HUES64 (cell line): ENCODE measurements at regions not wholly inside any gene's neighbourhood (a gene's known extent, or its start where the extent isn't known, plus 50 kb on each side); places are given as distances from the start of the nearest gene placed in this dataset.

Experiments used
- H3K27ac ChIP-seq: 2 replicates; pipeline ENCODE4 v1.7.0; 2013; ENCODE audit warnings: low read depth, low read length, inconsistent platforms
- H3K27me3 ChIP-seq: 2 replicates; pipeline ENCODE4 v1.6.1; 2013; ENCODE audit warnings: mild to moderate bottlenecking, low read length; ENCODE audit not compliant: insufficient read depth
- H3K36me3 ChIP-seq: 2 replicates; pipeline ENCODE4 v1.6.1; 2013; ENCODE audit warnings: mild to moderate bottlenecking, low read length; ENCODE audit not compliant: insufficient read depth
- H3K4me1 ChIP-seq: 2 replicates; pipeline ENCODE4 v1.6.1; 2013; ENCODE audit warnings: mild to moderate bottlenecking, low read length, moderate library complexity; ENCODE audit not compliant: insufficient read depth
- H3K4me3 ChIP-seq: 2 replicates; pipeline ENCODE4 v1.5.1; 2013; ENCODE audit warnings: mild to moderate bottlenecking, low read length, moderate library complexity
- H3K9ac ChIP-seq: 2 replicates; pipeline ENCODE4 v1.6.1; 2013; ENCODE audit warnings: mild to moderate bottlenecking, low read depth, low read length
- H3K9me3 ChIP-seq: 2 replicates; pipeline ENCODE4 v1.6.1; 2013; ENCODE audit warnings: low read depth, low read length; ENCODE audit not compliant: insufficient read depth
- WGBS: fragments of 150-250, 120-280 bp; methylation state at CpG from one replicate; pipeline ENCODE4 v1.1.7; 2013; ENCODE audit warnings: missing lambda C conversion rate; 5-methylcytosine and 5-hydroxymethylcytosine counted together

DNA sequence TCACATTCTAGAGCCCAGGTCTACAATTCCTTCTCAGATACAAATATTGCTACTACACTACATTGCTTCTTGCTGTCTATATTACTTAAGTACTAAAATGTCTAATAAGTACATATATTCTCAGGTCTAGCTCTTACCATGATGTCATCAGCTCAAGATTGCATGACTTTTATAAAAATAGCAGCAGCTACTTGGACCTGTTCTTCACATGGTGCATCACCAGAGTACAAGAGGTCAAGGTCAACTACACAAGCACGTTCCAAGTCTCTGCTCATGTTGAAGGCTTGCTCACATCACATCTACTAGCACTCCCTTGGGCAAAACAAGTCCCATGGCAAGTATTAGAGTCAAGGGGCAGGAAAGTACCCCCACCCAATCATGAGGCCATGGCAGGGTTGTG lies 465.6 kb downstream of the MED13L start:
- Histone ChIP-seq H3K9me3 (0 out of 2 replicates have a peak, but pooled peaks cover 6% of the 10 kb centered on the region), H3K9ac (no peak overlapping the region), H3K36me3 (no peaks in the 10 kb centered on the region), H3K27ac (no peak overlapping the region), H3K4me1 (no peaks in the 10 kb centered on the region), H3K27me3 (no peaks in the 10 kb centered on the region), H3K4me3 (no peak overlapping the region)
- WGBS, result 92% methylated on average over 1 of the region's 1 CpG

DNA sequence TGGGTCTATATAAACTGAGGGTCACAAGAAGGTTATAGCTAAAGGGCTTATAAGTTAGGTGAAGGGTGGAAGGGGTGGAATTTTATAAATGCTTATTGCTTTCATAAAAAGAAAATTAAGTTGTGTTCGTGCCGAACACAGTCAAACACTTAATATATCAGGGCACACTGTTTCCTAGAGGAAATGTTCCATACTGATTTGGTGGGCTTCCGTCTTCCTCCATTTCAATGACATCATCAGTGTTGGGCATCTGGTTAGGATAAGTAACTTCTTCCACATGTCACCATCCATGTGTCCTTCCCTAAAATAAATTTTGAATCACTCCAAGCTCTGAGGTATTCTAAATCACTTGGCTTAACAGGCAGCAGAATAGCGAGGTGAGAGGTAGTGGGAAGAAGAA lies 466.4 kb downstream of the MED13L start:
- 90% methylated on average over 3 of the region's 4 CpGs for WGBS
- Histone ChIP-seq H3K4me1 (no peaks in the 10 kb centered on the region), H3K9me3 (0 out of 2 replicates have a peak, but pooled peaks cover 6% of the 10 kb centered on the region), H3K4me3 (no peak overlapping the region), H3K36me3 (no peaks in the 10 kb centered on the region), H3K27me3 (no peaks in the 10 kb centered on the region), H3K27ac (no peak overlapping the region), H3K9ac (no peak overlapping the region)

DNA sequence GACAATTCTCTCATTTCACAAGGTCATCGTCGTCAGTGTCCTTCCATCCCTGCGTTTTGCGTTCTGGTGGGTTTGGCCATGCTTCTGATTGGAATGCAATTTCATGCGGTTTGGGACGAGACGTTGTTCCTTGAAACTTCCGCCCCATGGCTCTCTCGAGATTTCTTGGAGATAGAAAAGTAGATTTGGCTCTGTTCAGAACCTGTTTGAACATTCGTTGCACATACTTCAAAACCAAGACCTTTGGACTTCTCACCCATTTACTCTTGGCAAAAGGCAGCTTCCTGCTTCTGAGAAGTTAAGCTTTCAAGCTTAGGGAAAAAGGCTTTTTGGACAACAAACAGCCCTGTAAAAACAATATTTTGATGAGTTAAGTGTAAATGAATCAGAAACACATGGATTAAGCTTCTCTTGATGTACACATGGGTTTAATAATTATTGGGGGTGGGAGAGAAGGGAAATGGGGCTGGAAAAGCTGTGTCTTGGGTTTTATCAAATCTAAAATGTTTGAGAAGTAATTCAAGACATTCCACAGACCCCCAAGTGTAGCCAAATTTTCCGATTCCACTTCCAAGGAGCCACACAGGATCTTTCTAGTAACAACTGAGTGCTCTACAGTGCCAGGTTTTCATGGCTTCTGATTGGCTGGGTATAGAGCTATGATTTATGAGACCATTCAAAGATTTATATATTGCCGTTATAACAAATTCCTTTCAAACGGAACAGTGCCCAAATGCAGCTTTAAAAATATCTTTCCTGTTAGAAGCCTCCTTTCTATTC lies 467.2 kb downstream of the MED13L start:
- Histone ChIP-seq H3K9ac (no peak overlapping the region), H3K27ac (no peak overlapping the region), H3K36me3 (no peaks in the 10 kb centered on the region), H3K4me1 (no peaks in the 10 kb centered on the region), H3K9me3 (0 out of 2 replicates have a peak, but pooled peaks cover 6% of the 10 kb centered on the region), H3K4me3 (no peak overlapping the region), H3K27me3 (no peaks in the 10 kb centered on the region)
- WGBS, result 92% methylated on average over 13 of the region's 13 CpGs

DNA sequence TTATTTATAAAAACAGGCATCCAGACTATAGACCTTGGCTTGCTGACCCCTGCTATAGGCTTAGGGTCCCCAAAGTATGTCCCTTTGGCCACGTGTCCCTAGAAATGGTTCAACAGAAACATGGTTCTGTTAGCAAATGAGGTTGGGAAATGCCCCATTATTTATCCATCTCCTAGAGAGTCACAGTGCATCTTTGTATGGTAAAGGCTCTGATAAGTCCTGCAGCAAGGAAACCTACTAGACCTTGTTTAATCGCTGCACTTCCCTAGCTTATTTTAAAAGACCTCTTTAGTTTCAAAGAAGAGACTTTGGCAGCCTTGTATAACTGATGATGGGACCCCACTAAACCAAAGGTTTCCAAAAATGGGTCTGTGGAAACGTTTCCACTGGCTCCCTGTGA lies 471.5 kb downstream of the MED13L start:
- no peak overlapping the region for H3K9ac ChIP-seq
- no peak overlapping the region for H3K27ac ChIP-seq
- no peaks in the 10 kb centered on the region for H3K9me3 ChIP-seq
- 89% methylated on average over 3 of the region's 3 CpGs for WGBS
- H3K27me3 ChIP-seq, result no peaks in the 10 kb centered on the region
- H3K36me3 ChIP-seq, result no peaks in the 10 kb centered on the region
- no peaks in the 10 kb centered on the region for H3K4me1 ChIP-seq
- H3K4me3 ChIP-seq, result no peak overlapping the region

DNA sequence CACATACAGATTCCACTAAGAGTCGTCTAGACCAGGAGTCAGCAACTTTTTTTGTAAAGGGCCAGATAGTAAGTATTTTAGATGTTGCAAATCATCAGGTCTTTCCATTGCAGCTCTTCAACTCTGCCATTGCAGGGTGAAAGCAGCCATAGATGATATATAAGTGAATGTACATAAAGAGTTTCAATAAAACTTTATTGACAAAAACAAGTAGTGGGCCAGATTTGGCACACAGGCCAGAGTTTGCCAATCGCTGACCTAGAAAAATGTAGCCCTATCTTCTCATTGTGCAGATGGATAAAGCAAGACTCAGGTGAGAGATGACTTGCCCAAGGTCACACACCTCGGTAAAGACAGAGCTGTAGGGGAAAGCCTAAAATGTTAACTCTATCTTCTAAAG lies 474.7 kb downstream of the MED13L start:
- Histone ChIP-seq H3K9ac (no peak overlapping the region), H3K27ac (no peak overlapping the region), H3K4me1 (no peaks in the 10 kb centered on the region), H3K27me3 (no peaks in the 10 kb centered on the region), H3K4me3 (no peak overlapping the region), H3K9me3 (no peaks in the 10 kb centered on the region), H3K36me3 (no peaks in the 10 kb centered on the region)
- WGBS, result 95% methylated on average over 3 of the region's 3 CpGs

DNA sequence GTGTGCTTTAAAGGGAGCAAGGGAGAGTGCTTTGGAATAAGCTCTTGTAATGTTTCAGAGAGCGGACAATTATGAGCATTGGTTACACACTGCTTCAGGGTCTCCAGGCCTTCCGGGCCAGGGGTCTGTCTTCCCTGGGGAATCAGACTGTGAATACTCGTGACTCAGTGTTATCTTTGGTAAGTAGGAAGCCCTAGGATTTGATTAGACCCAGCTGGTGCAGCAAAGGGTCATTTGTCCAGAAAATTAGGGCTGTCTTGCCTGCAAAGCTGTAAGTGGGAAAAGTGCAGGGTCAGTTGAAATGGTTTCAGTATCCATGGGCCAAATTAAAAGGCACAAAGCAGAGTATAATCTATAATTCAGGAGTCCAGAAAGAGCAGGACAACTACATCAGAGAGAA lies 475.6 kb downstream of the MED13L start:
- Histone ChIP-seq H3K9me3 (no peaks in the 10 kb centered on the region), H3K36me3 (no peaks in the 10 kb centered on the region), H3K27ac (no peak overlapping the region), H3K4me1 (no peaks in the 10 kb centered on the region), H3K4me3 (no peak overlapping the region), H3K27me3 (no peaks in the 10 kb centered on the region), H3K9ac (no peak overlapping the region)
- WGBS, result 59% methylated on average over 3 of the region's 3 CpGs

DNA sequence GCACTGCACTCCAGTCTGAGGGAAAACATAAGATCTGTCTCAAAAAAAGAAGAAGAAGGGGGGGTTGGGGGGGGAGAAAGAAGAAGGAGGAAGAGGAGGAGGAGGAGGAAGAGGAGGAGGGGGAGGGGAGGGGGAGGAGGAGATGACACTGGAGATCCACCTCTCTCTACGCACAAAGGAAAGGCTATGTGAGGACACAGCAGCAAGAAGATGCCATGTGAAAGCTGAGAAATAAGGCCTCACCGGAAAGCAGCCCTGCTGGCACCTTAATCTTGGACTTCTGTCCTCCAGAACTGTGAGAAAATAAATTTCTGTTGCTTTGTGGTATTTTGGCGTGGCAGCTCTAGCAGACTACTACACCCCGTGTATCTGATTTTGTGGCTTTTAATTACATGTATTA lies 477.9 kb downstream of the MED13L start:
- no peaks in the 10 kb centered on the region for H3K4me1 ChIP-seq
- WGBS, result 94% methylated on average over 4 of the region's 4 CpGs
- H3K4me3 ChIP-seq, result no peak overlapping the region
- H3K9ac ChIP-seq, result no peak overlapping the region
- no peaks in the 10 kb centered on the region for H3K36me3 ChIP-seq
- no peaks in the 10 kb centered on the region for H3K9me3 ChIP-seq
- H3K27me3 ChIP-seq, result no peaks in the 10 kb centered on the region
- H3K27ac ChIP-seq, result no peak overlapping the region

DNA sequence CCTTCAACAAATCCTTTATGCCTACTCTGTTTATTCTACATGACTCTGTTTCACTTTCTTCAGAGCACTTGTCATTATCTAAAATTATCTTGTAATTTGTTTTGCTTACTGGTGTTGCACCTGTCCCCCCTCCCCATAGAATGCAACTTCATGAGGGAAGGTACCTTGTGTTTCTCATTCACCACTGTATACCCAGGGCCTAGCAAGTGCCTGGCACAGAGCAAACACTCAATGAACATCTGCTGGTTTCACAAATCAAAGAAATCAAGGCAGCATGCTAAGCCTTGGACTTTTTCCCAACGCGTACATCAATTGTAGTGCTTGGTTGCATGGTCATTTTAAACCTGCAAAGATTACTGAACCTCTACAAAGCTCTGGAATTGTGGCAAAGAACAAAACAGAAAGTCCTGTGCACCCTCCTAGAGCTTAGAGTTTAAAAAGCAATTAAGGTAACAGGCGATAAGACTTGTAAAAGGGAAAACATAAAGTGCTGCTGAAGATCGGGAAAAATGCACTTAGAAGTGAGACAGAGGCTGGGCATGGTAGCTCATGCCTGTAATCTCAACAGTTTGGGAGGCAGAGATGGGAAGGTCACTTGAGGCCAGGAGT lies 479.1 kb downstream of the MED13L start:
- 95% methylated on average over 4 of the region's 4 CpGs for WGBS
- Histone ChIP-seq H3K36me3 (no peaks in the 10 kb centered on the region), H3K27ac (no peak overlapping the region), H3K9ac (no peak overlapping the region), H3K27me3 (no peaks in the 10 kb centered on the region), H3K4me1 (no peaks in the 10 kb centered on the region), H3K9me3 (no peaks in the 10 kb centered on the region), H3K4me3 (no peak overlapping the region)

DNA sequence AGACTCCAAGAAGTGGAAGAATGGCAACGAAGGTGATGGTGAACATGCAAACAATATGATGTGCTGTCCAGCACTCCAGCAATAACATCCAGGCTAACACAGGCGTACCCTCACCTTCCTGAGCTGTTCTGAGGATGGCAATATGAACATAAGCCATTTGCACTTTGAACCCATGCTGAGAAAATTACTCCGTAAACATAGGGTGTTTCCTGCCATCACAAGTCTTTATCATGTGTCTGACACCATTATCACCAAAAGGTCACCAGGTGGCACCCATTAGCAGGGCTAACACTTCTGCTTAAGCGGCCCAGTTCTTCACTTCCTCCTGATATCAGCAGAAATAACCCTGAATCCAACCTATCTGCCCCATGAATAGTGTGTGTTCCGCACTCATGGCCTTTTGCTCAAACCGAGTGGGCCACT lies 482.8 kb downstream of the MED13L start:
- 81% methylated on average over 5 of the region's 6 CpGs for WGBS
- Histone ChIP-seq H3K4me3 (no peak overlapping the region), H3K27ac (no peak overlapping the region), H3K4me1 (no peaks in the 10 kb centered on the region), H3K9me3 (no peaks in the 10 kb centered on the region), H3K27me3 (no peaks in the 10 kb centered on the region), H3K9ac (no peak overlapping the region), H3K36me3 (no peaks in the 10 kb centered on the region)

DNA sequence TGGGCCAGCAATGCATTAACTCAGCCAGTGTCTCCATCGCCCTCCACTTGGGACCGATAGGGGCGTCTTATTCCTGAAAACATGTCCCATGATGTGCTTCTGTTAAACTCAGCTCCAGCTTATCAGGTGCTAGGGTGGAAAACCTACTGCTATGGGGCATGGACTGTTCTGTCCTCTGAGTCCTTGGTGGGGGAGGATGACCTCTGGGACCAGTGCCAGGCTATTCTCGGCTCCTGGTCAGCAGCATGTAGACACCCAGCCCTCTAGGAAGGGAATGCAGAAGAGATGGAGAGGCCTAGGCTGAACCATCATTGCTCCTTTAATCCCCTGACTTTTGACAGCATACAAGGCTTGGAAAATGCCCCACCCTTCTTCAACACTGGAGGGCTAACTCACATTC lies 486.2 kb downstream of the MED13L start:
- no peaks in the 10 kb centered on the region for H3K36me3 ChIP-seq
- no peaks in the 10 kb centered on the region for H3K4me1 ChIP-seq
- H3K9me3 ChIP-seq, result no peaks in the 10 kb centered on the region
- H3K27me3 ChIP-seq, result no peaks in the 10 kb centered on the region
- 91% methylated on average over 4 of the region's 4 CpGs for WGBS
- no peak overlapping the region for H3K4me3 ChIP-seq
- no peak overlapping the region for H3K27ac ChIP-seq
- H3K9ac ChIP-seq, result no peak overlapping the region

DNA sequence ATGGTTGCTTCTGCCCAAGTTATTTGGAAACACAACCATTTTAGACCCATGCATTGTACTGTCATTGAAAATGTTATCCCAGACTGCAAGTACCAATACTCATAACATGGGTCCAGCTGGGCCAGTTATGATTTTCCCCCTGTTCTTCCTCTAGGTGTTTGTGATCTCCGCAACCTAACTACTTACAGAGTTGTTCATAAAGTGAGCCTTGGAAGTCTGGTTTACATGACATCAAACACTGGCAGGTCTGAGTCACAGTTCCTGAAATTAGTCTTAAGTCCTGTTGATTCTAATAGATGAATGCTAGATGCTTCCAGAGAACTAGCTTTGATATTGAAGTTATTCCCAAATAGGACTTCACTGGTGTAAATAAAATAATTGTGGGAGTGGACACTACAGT lies 487.0 kb downstream of the MED13L start:
- Histone ChIP-seq H3K27me3 (no peaks in the 10 kb centered on the region), H3K4me1 (no peaks in the 10 kb centered on the region), H3K9me3 (no peaks in the 10 kb centered on the region), H3K4me3 (no peak overlapping the region), H3K36me3 (no peaks in the 10 kb centered on the region), H3K27ac (no peak overlapping the region), H3K9ac (no peak overlapping the region)
- WGBS, result 100% methylated on average over 1 of the region's 1 CpG
